K562 (cell line): ENCODE measurements at regions not wholly inside any gene's neighbourhood (a gene's known extent, or its start where the extent isn't known, plus 50 kb on each side); places are given as distances from the start of the nearest gene placed in this dataset.
A peak's percentile ranks its signal among the peaks of the same experiment; 100 is the strongest.

Experiments
- ATAC-seq: fragments of 200-7000 bp; cut with Tn5 transposase; 3 replicates; pipeline ENCODE4 v1.9.1; 2020; ENCODE audit warnings: moderate library complexity
- BruUV-seq: library from RNA; stranded (reverse); fragments of 400-500 nt; replicated peaks from 2 replicates; lab custom pipeline; 2021; lab: Mats Ljungman, UMichigan
- CTCF ChIA-PET: fragments of 300-600 bp; formaldehyde crosslinking; extraction: SDS; loops from one replicate; lab custom pipeline; 2021; ENCODE audit warnings: low intra/inter-chr PET ratio; lab: Yijun Ruan, JAX
- POLR2A ChIA-PET: fragments of 300-600, 350-650 bp; sonication (Branson Sonifier 250); formaldehyde crosslinking; extraction: SDS; loops from one replicate; lab custom pipeline; 2021; ENCODE audit warnings: antibody characterized with exemption, inconsistent platforms; lab: Yijun Ruan, JAX
- DNase-seq, 4 experiments: peaks; one replicate each; pipeline versions ENCODE4 v3.0.0 to v3.0.0-alpha.2; 2011 to 2018; ENCODE audit warnings: low spot score in 3 of 4, mixed read lengths in 3 of 4; ENCODE audit errors: extremely low read depth in 1 of 4
- FAIRE-seq: peaks from 2 replicates; lab custom pipeline; 2011; peaks lifted over from hg19 to GRCh38; lab: Jason Lieb, UNC
- H2AFZ ChIP-seq: 2 replicates; pipeline ENCODE4 v1.6.0; 2011; ENCODE audit warnings: low read depth, low read length, control low read depth, inconsistent platforms
- H3K27ac ChIP-seq: fragments of 200-600 bp; 3 replicates; pipeline ENCODE4 v1.8.0; 2011; ENCODE audit warnings: low read depth, mild to moderate bottlenecking, control low read depth, inconsistent platforms, low read length, moderate library complexity, mixed read lengths; ENCODE audit errors: extremely low read depth
- H3K27me3 ChIP-seq, 2 experiments: fragments of 300-600 bp in 1 of 2; 2 replicates in 1 of 2; 3 replicates in 1 of 2; pipeline versions ENCODE4 v1.6.0 to v1.8.0; 2011; ENCODE audit warnings: inconsistent platforms in 2 of 2, low read length in 2 of 2, mild to moderate bottlenecking in 1 of 2, mixed read lengths in 1 of 2, moderate library complexity in 1 of 2; ENCODE audit not compliant: control insufficient read depth in 2 of 2, insufficient read depth in 2 of 2
- H3K36me3 ChIP-seq: fragments of 300-600 bp; 3 replicates; pipeline ENCODE4 v1.8.0; 2011; ENCODE audit warnings: mild to moderate bottlenecking, low read length, inconsistent platforms; ENCODE audit not compliant: control insufficient read depth, insufficient read depth
- H3K4me1 ChIP-seq, 2 experiments: fragments of 200-600 bp in 1 of 2; replicated peaks in 1 of 2; 2 replicates in 1 of 2; 3 replicates in 1 of 2; pipeline versions ENCODE4 v1.5.1 to v1.8.0; 2011; ENCODE audit warnings: inconsistent platforms in 2 of 2, low read length in 2 of 2, mild to moderate bottlenecking in 1 of 2, mixed read lengths in 1 of 2, moderate library complexity in 1 of 2; ENCODE audit not compliant: control insufficient read depth in 2 of 2, insufficient read depth in 2 of 2
- H3K4me2 ChIP-seq: 2 replicates; pipeline ENCODE4 v1.6.1; 2011; ENCODE audit warnings: low read length, control low read depth, inconsistent platforms, mixed read lengths; ENCODE audit not compliant: insufficient read depth
- H3K4me3 ChIP-seq: fragments of 200-600 bp; sonication (generic), shearing (Covaris generic); 2 replicates; pipeline ENCODE4 v1.5.1; 2016; ENCODE audit warnings: control low read depth, inconsistent platforms
- H3K79me2 ChIP-seq: fragments of 200-600 bp; 3 replicates; pipeline ENCODE4 v1.8.0; 2011; ENCODE audit warnings: low read length, inconsistent platforms; ENCODE audit not compliant: control insufficient read depth, insufficient read depth
- H3K9ac ChIP-seq, 2 experiments: 2 replicates each; pipeline versions ENCODE4 v1.6.0 to v1.6.1; 2011; ENCODE audit warnings: low read depth in 2 of 2, low read length in 2 of 2, control low read depth in 1 of 2, inconsistent platforms in 1 of 2, mild to moderate bottlenecking in 1 of 2, mixed read lengths in 1 of 2; ENCODE audit not compliant: insufficient read depth in 1 of 2
- H3K9me1 ChIP-seq: one replicate; pipeline ENCODE4 v1.6.0; 2011; ENCODE audit warnings: inconsistent platforms, mild to moderate bottlenecking, low read length, moderate library complexity; ENCODE audit not compliant: control insufficient read depth, insufficient read depth
- H3K9me3 ChIP-seq: replicated peaks from 2 replicates; pipeline ENCODE4 v1.5.1; 2011; ENCODE audit warnings: low read depth, low read length, inconsistent platforms; ENCODE audit not compliant: control insufficient read depth, insufficient read depth
- H4K20me1 ChIP-seq: replicated peaks from 2 replicates; pipeline ENCODE4 v1.6.1; 2011; ENCODE audit warnings: low read length, inconsistent platforms, mixed read lengths; ENCODE audit not compliant: control insufficient read depth, insufficient read depth
- FOXM1 ChIP-seq, 2 experiments: fragments of 450-650 bp in 1 of 2; sonication (generic) in 1 of 2; formaldehyde crosslinking in 1 of 2; IDR thresholded peaks; 2 replicates each; pipeline versions ENCODE4 v1.6.1 to v1.9.0; 2017 to 2022; ENCODE audit warnings: low read depth in 2 of 2, mild to moderate bottlenecking in 2 of 2, missing genetic modification reagents in 1 of 2, moderate library complexity in 1 of 2
- GATAD2A ChIP-seq: fragments of 450-650 bp; IDR thresholded peaks from 2 replicates; pipeline ENCODE4 v1.6.1; 2017
- MCM7 ChIP-seq, 2 experiments: fragments of 450-650 bp; IDR thresholded peaks; 2 replicates each; pipeline ENCODE4 v1.6.1; 2016 to 2018
- NFYB ChIP-seq: IDR thresholded peaks from 2 replicates; pipeline ENCODE4 v1.6.1; 2011; ENCODE audit warnings: mild to moderate bottlenecking, moderate library complexity; ENCODE audit not compliant: insufficient read length; ENCODE audit errors: extremely low read depth
- PHB2 ChIP-seq: fragments of 450-650 bp; IDR thresholded peaks from 2 replicates; pipeline ENCODE4 v1.6.1; 2017; ENCODE audit warnings: low read depth
- POLR2AphosphoS2 ChIP-seq: IDR thresholded peaks from 2 replicates; pipeline ENCODE4 v1.6.1; 2012; ENCODE audit warnings: low read length, improper control_type of control experiment
- POLR2G ChIP-seq: fragments of 200-400 bp; formaldehyde crosslinking; IDR thresholded peaks from 2 replicates; pipeline ENCODE4 v1.6.1; 2017; ENCODE audit warnings: low read depth, mild to moderate bottlenecking, antibody characterized with exemption, low read length, moderate library complexity
- PPARD ChIP-seq: fragments of 250-450 bp; sonication (Bioruptor Pico); IDR thresholded peaks from 2 replicates; pipeline ENCODE4 v1.8.0; 2022; ENCODE audit warnings: inconsistent platforms, mild to moderate bottlenecking, moderate library complexity
- RNF2 ChIP-seq: sonication (generic); IDR thresholded peaks from 2 replicates; pipeline ENCODE4 v1.6.1; 2016
- TEAD2 ChIP-seq: fragments of 450-650 bp; IDR thresholded peaks from 2 replicates; pipeline ENCODE4 v1.6.1; 2016; ENCODE audit warnings: missing genetic modification characterization, control low read depth, missing compliant biosample characterization
- XRCC4 ChIP-seq: IDR thresholded peaks from one replicate; pipeline ENCODE4 v1.6.1; 2011; ENCODE audit not compliant: insufficient read depth, insufficient read length; ENCODE audit errors: extremely low read depth
- YY1 ChIP-seq, 3 experiments: IDR thresholded peaks; 2 replicates each; pipeline ENCODE4 v1.6.1; 2011; ENCODE audit warnings: low read length in 2 of 3, mild to moderate bottlenecking in 2 of 3, moderate library complexity in 2 of 3, borderline replicate concordance in 1 of 3, control low read depth in 1 of 3, low read depth in 1 of 3; ENCODE audit not compliant: insufficient read depth in 3 of 3, insufficient replicate concordance in 2 of 3, control insufficient read depth in 1 of 3, insufficient read length in 1 of 3; ENCODE audit errors: extremely low read depth in 1 of 3
- ZC3H11A ChIP-seq: IDR thresholded peaks from 2 replicates; pipeline ENCODE4 v1.6.1; 2012; ENCODE audit warnings: low read depth, low read length, improper control_type of control experiment
- ZNF263 ChIP-seq: sonication (generic); formaldehyde crosslinking; IDR thresholded peaks from 2 replicates; pipeline ENCODE4 v1.8.0; 2022; ENCODE audit warnings: mild to moderate bottlenecking, missing genetic modification reagents, borderline replicate concordance
- ZNF584 ChIP-seq: fragments of 200-800 bp; sonication (Bioruptor generic); IDR thresholded peaks from 2 replicates; pipeline ENCODE4 v1.6.1; 2016; ENCODE audit warnings: low read depth, mild to moderate bottlenecking, missing genetic modification characterization, missing compliant biosample characterization
- ZNF696 ChIP-seq: fragments of 250-450 bp; sonication (Bioruptor Pico); conservative IDR thresholded peaks from 2 replicates; pipeline ENCODE4 v1.4.0; 2020; ENCODE audit warnings: mild to moderate bottlenecking, moderate library complexity
- ZNF764 ChIP-seq: fragments of 250-450 bp; sonication (Bioruptor Pico); IDR thresholded peaks from 2 replicates; pipeline ENCODE4 v1.4.0; 2020; ENCODE audit warnings: low read depth, mild to moderate bottlenecking, moderate library complexity
- ZSCAN29 ChIP-seq: fragments of 450-650 bp; IDR thresholded peaks from 2 replicates; pipeline ENCODE4 v1.6.1; 2017
- WGBS: fragments of 100-300 bp; shearing (Covaris generic); methylation state at CpG from one replicate; pipeline ENCODE4 v1.1.6; 2016; ENCODE audit warnings: low coverage, mixed read lengths; ENCODE audit not compliant: insufficient coverage; ENCODE audit errors: missing lambda C conversion rate; 5-methylcytosine and 5-hydroxymethylcytosine counted together
- in situ Hi-C: fragments of 300-500 bp; cut with MboI; formaldehyde crosslinking; loops from 4 replicates; pipeline ENCODE4 v1.15.0; 2018; ENCODE audit warnings: inconsistent platforms, mixed read lengths
- intact Hi-C: fragments of 100-400 bp; cut with micrococcal nuclease; formaldehyde crosslinking; loops from 2 replicates; pipeline ENCODE4 v1.14.2; 2022
- TF ChIP-seq, protein P1 (sequence below), 3 experiments: fragments of 200-800 bp in 1 of 3; fragments of 250-450 bp in 1 of 3; fragments of 450-650 bp in 1 of 3; sonication (Bioruptor Pico) in 1 of 3; sonication (Bioruptor generic) in 1 of 3; formaldehyde crosslinking in 1 of 3; IDR thresholded peaks; 2 replicates each; pipeline versions ENCODE4 v1.6.1 to v1.8.0; 2016 to 2022; ENCODE audit warnings: mild to moderate bottlenecking in 2 of 3, missing genetic modification characterization in 2 of 3, missing compliant biosample characterization in 1 of 3, moderate library complexity in 1 of 3

- ATAC-seq (0 out of 3 replicates have a peak, but pooled peaks have one; percentile 4), DNase-seq (peak in 1 of 4 experiments; percentile 55), FAIRE-seq (no peak)
- H3K79me2 ChIP-seq, result peaks cover 99% of the 10 kb centered on the region
- H4K20me1 ChIP-seq, result peaks cover 32% of the 10 kb centered on the region
- no TSS peak for BruUV-seq
- H2AFZ ChIP-seq, result no peak overlapping the region
- H3K27ac ChIP-seq, result peak overlapping the region; percentile 64
- H3K4me3 ChIP-seq, result peak overlapping the region; percentile 71
- in situ Hi-C loops, result no loop called here
- H3K27me3 ChIP-seq, result no peaks in the 10 kb centered on the region
- peak overlapping the region; percentile 90 for H3K4me2 ChIP-seq
- CTCF ChIA-PET, result interaction anchor here (0.6 to 0.7 kb wide), 2 partner anchors 12 to 35 kb away, joined by 3 to 4 read pairs; no protein-coding TSS in a partner anchor
- no peaks in the 10 kb centered on the region for H3K9me3 ChIP-seq
- H3K9ac ChIP-seq, result peak overlapping the region; percentile 56 to 74; a peak in 3 of 4 replicates
- H3K4me1 ChIP-seq, result peaks cover 7 to 17% of the 10 kb centered on the region in 2 experiments
- 1% methylated on average over 3 of the region's 3 CpGs for WGBS
- H3K36me3 ChIP-seq, result peaks cover 86% of the 10 kb centered on the region
- POLR2A ChIA-PET, result interaction anchor here (0.8 to 10.6 kb wide), 3 partner anchors 10 to 753 kb away, joined by 4 to 726 read pairs (median 134); a partner anchor contains a TSS
- intact Hi-C loops, result loop anchor here (10.0 kb wide), 1 partner anchor 857 kb away; a partner anchor contains a TSS
- no peaks in the 10 kb centered on the region for H3K9me1 ChIP-seq
- TF ChIP-seq PHB2 (no peak), ZNF764 (no peak), RNF2 (no peak), FOXM1 (IDR thresholded peaks at IDR 0.05; ENCODE audit: low read depth) (no peak), FOXM1 (CRISPR knock-in tag; IDR thresholded peaks at IDR 0.05; ENCODE audit: low read depth) (no peak), PPARD (no peak), ZC3H11A (no peak), MCM7 (IDR thresholded peaks at IDR 0.05) (no peak), POLR2G (0 out of 2 replicates have a peak, but pooled peaks have one; percentile 60), ZNF263 (CRISPR knock-in tag) (no peak), ZSCAN29 (no peak), NFYB (no peak), GATAD2A (no peak), TEAD2 (tag) (no peak), ZNF696 (CRISPR knock-in tag) (no peak), ZNF584 (CRISPR knock-in tag) (no peak), XRCC4 (no peak), POLR2AphosphoS2 (no peak), YY1 (IDR thresholded peaks at IDR 0.05; ENCODE audit: borderline replicate concordance in 1 of 3, control insufficient read depth in 1 of 3, extremely low read depth in 1 of 3, insufficient read depth in 3 of 3, insufficient read length in 1 of 3, insufficient replicate concordance in 2 of 3, low read depth in 1 of 3, low read length in 2 of 3) (no peak)
- TF ChIP-seq, protein P1, sequence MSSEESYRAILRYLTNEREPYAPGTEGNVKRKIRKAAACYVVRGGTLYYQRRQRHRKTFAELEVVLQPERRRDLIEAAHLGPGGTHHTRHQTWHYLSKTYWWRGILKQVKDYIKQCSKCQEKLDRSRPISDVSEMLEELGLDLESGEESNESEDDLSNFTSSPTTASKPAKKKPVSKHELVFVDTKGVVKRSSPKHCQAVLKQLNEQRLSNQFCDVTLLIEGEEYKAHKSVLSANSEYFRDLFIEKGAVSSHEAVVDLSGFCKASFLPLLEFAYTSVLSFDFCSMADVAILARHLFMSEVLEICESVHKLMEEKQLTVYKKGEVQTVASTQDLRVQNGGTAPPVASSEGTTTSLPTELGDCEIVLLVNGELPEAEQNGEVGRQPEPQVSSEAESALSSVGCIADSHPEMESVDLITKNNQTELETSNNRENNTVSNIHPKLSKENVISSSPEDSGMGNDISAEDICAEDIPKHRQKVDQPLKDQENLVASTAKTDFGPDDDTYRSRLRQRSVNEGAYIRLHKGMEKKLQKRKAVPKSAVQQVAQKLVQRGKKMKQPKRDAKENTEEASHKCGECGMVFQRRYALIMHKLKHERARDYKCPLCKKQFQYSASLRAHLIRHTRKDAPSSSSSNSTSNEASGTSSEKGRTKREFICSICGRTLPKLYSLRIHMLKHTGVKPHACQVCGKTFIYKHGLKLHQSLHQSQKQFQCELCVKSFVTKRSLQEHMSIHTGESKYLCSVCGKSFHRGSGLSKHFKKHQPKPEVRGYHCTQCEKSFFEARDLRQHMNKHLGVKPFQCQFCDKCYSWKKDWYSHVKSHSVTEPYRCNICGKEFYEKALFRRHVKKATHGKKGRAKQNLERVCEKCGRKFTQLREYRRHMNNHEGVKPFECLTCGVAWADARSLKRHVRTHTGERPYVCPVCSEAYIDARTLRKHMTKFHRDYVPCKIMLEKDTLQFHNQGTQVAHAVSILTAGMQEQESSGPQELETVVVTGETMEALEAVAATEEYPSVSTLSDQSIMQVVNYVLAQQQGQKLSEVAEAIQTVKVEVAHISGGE (CRISPR knock-in tag; IDR thresholded peaks at IDR 0.05), result no peak
These were observed 105.9 kb upstream of the PRSS16 start for GRCh38 chr6:27141529-27142015.
